ENCODE measurements at regions not wholly inside any gene's neighbourhood (a gene's known extent, or its start where the extent isn't known, plus 50 kb on each side); places are given as distances from the start of the nearest gene placed in this dataset.
A peak's percentile ranks its signal among the peaks of the same experiment; 100 is the strongest.

GRCh38 chr6:168951217-168951616 is 302.4 kb downstream of the THBS2 start:
- no peak overlapping the region for H3K27ac ChIP-seq (ENCODE audit: low read depth in 2 of 2, low read length in 2 of 2)
- FAIRE-seq (no peak), DNase-seq (peak in 4 of 5 donors; percentile 52 to 85 (median 73))
- no peak overlapping the region for H3K9ac ChIP-seq (ENCODE audit: low read length in 3 of 3)
- H3K27me3 ChIP-seq (ENCODE audit: control insufficient read depth, insufficient read depth, low read length), result no peaks in the 10 kb centered on the region
- peaks cover 0 to 5% (median 0%) of the 10 kb centered on the region in 3 donors for H3K4me1 ChIP-seq (ENCODE audit: control insufficient read depth in 2 of 3, insufficient read depth in 2 of 3, low read depth in 1 of 3, low read length in 3 of 3)
- H3K9me3 ChIP-seq (ENCODE audit: control insufficient read depth in 2 of 3, insufficient read depth in 1 of 3, low read length in 3 of 3), result no peaks in the 10 kb centered on the region
- TF ChIP-seq CTCF (IDR thresholded peaks at IDR 0.05; ENCODE audit: borderline replicate concordance, extremely low read depth, insufficient read depth), result no peak
- intact Hi-C loops (cut with DNase I), result no loop called here
- no peaks in the 10 kb centered on the region for H3K36me3 ChIP-seq (ENCODE audit: control insufficient read depth in 2 of 3, insufficient read depth in 3 of 3, low read length in 3 of 3)
- no peak overlapping the region for H3K4me3 ChIP-seq (ENCODE audit: low read length in 3 of 3)

- no peak overlapping the region for H3K4me3 ChIP-seq (ENCODE audit: low read length in 3 of 3)
- no peak overlapping the region for H3K9ac ChIP-seq (ENCODE audit: low read length in 3 of 3)
- intact Hi-C loops (cut with DNase I), result no loop called here
- H3K27me3 ChIP-seq (ENCODE audit: control insufficient read depth, insufficient read depth, low read length), result no peaks in the 10 kb centered on the region
- no peak for TF ChIP-seq CTCF (IDR thresholded peaks at IDR 0.05; ENCODE audit: borderline replicate concordance, extremely low read depth, insufficient read depth)
- FAIRE-seq (no peak), DNase-seq (no peak)
- H3K36me3 ChIP-seq (ENCODE audit: control insufficient read depth in 2 of 3, insufficient read depth in 3 of 3, low read length in 3 of 3), result no peaks in the 10 kb centered on the region
- H3K27ac ChIP-seq (ENCODE audit: low read depth in 2 of 2, low read length in 2 of 2), result no peak overlapping the region
- no peaks in the 10 kb centered on the region for H3K9me3 ChIP-seq (ENCODE audit: control insufficient read depth in 2 of 3, insufficient read depth in 1 of 3, low read length in 3 of 3)
- H3K4me1 ChIP-seq (ENCODE audit: control insufficient read depth in 2 of 3, insufficient read depth in 2 of 3, low read depth in 1 of 3, low read length in 3 of 3), result peaks cover 0 to 5% (median 0%) of the 10 kb centered on the region in 3 donors
Measured at GRCh38 chr6:168950858-168951214, 302.8 kb downstream of the THBS2 start.

- DNase-seq, result peak in 3 of 5 donors; percentile 16 to 80 (median 60)
- Histone ChIP-seq H3K4me1 (ENCODE audit: control insufficient read depth in 2 of 3, insufficient read depth in 2 of 3, low read depth in 1 of 3, low read length in 3 of 3) (peaks cover 0 to 5% (median 0%) of the 10 kb centered on the region in 3 donors), H3K4me3 (ENCODE audit: low read length in 3 of 3) (no peak overlapping the region), H3K27me3 (ENCODE audit: control insufficient read depth, insufficient read depth, low read length) (no peaks in the 10 kb centered on the region), H3K9ac (ENCODE audit: low read length in 3 of 3) (no peak overlapping the region), H3K36me3 (ENCODE audit: control insufficient read depth in 2 of 3, insufficient read depth in 3 of 3, low read length in 3 of 3) (no peaks in the 10 kb centered on the region), H3K27ac (ENCODE audit: low read depth in 2 of 2, low read length in 2 of 2) (no peak overlapping the region), H3K9me3 (ENCODE audit: control insufficient read depth in 2 of 3, insufficient read depth in 1 of 3, low read length in 3 of 3) (no peaks in the 10 kb centered on the region)
- TF ChIP-seq CTCF (IDR thresholded peaks at IDR 0.05; ENCODE audit: borderline replicate concordance, extremely low read depth, insufficient read depth), result no peak
- FAIRE-seq, result no peak
- intact Hi-C loops (cut with DNase I), result no loop called here
Measured at GRCh38 chr6:168949981-168950857, 303.4 kb downstream of the THBS2 start.
